ENCODE measurements at regions not wholly inside any gene's neighbourhood (a gene's known extent, or its start where the extent isn't known, plus 50 kb on each side); places are given as distances from the start of the nearest gene placed in this dataset.

- DNase-seq: no peak
Measured at GRCh38 chr21:17436626-17437111, 76.2 kb upstream of the CXADR start.

DNA sequence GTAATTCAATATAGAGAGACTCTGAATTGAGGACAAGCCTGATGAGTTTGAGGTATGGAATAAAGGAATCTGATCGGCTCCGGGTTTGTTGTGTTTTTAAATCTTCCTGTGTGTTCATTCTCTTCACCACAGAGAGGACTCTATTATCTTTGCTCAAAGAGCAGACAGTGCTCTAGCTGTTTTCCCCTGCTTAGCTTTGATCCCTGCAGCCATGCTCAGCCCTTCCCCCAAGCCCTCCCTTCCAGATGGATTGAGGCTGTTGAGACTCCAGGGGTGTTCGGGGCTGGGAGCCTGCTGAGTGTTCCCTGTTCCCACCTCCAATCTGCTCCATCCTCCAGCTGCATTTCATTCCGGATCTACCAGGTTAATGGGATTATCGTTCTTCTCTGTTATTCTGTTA lies 74.2 kb upstream of the CXADR start:
- no peak for DNase-seq

- no peak for DNase-seq
Measured at GRCh38 chr21:17440969-17441368, 71.9 kb upstream of the CXADR start.

DNA sequence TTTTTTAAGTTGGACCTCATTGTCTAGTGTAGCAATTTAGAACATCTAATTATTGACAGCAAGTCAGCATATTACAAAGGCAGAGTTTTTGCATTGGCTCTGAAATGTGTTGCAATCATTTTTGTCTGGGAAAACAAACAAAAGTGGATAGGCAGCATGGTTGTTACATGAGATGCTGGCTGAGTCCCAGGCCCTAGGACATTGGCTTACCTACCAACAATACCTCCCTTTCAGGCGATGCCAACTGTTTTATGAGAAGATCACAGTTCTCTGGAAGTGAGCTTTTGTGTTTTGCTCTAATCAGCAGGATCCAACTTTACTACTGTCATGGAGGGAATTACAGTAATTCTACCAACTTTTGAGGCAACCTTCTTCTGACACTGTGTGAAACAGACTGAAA lies 71.5 kb upstream of the CXADR start:
- DNase-seq: no peak

DNA sequence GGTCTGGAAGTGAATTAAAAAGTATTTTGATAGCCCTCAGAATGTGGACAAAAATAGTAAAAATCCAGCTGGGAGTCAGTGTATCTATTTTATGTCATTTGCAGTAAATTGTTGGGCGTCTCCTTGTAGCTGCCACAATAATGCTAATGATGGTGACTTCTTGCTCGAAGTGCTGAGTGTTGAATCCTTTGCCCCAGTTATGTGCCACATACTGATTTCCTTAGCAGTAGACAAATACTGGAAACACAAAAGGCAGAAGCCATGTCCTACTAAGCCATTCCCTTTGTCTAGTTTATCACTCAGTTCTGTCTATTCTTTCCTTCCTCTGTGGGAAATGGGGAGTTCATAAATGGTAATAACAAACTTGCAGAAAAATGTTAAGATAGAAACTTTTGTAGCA lies 70.7 kb upstream of the CXADR start:
- DNase-seq: no peak

GRCh38 chr21:17444828-17445227 lies 68.0 kb upstream of the CXADR start:
- no peak for DNase-seq

DNA sequence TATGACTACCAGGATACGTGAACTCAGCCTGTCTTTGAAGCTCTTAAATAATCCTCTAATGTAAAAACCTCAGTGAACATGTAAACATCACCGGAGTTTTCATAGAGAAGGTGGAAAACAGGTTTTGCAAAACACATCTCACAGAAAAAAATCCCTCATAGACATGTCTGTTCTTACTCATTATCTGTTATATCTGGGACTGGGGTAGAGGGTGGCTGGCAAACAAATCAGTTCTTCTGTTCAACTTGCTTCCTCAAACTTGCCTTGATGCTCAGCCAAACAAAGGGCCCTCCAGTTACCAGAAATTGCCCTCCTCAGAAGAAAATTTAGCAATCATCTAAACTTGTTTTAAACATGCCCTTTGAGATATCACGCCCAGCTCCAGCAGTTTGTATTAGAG lies 66.1 kb upstream of the CXADR start:
- no peak for DNase-seq

DNA sequence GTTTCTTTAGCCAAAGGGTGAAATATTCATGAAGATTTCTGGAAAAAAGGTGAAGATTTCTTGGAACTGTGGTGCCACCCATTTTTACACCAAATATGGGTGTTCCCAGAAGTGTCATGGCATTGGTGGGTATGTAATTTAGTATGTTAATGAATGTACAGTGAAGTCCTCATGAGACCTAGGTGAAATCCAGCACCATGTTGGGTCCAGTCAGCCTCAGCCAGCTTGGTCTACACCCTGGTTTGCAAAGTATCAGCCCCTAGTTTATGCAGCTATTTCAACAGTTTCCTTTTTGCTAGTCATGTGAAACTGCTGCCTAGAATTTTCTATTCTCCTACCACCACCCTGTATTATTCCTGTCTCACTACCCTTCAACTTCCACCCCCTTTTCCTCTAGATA lies 63.1 kb upstream of the CXADR start:
- DNase-seq: no peak

DNA sequence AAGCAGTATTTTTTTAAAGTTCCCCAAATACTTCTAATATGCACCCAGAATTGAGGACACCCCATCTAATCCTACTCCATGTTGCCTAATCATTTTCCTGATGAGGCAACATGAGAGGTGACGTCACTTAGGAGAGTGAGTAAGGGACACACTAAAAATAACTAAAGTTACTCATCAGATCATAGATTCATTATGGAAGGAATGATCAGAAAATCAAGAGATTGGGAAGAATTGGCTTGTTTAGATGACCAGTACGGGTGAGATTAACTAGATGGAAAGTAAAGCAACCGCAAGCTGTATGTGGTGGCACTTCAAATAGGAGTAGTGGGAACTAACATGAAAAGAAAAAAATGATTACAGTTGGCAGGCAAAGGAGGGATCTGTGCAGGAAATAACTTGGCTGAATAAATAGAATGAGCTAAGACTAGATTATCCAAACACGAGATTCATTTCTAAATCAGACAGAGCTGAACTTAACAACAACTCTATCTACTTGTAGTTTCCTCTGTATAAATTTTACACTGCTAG lies 61.4 kb upstream of the CXADR start:
- no peak for DNase-seq

GRCh38 chr21:17454315-17455027 lies 58.4 kb upstream of the CXADR start:
- peak; percentile 78 for DNase-seq

- DNase-seq: no peak
Measured at GRCh38 chr21:17455028-17455353, 57.9 kb upstream of the CXADR start.

GRCh38 chr21:17455451-17455850 lies 57.4 kb upstream of the CXADR start:
- DNase-seq: no peak

DNA sequence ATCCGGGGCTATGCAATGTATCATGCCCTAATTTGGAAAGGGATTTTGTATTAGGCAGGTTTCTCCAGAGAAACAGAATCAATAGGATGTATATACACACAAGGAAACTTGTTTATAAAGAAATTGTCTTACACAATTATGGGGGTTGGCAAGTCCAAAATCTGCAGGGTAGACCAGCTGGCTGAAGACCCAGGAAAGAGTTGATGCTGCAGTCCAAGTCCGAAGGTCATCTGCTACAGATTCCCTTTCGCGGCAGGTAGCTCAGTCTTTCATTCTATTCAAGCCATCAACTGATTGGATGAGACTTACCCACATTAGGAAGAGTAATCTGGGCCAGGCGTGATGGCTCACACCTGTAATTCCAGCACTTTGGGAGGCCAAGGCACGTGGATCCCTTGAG lies 54.6 kb upstream of the CXADR start:
- DNase-seq: no peak

- no peak for DNase-seq
Measured at GRCh38 chr21:17460094-17460493, 52.7 kb upstream of the CXADR start.

DNA sequence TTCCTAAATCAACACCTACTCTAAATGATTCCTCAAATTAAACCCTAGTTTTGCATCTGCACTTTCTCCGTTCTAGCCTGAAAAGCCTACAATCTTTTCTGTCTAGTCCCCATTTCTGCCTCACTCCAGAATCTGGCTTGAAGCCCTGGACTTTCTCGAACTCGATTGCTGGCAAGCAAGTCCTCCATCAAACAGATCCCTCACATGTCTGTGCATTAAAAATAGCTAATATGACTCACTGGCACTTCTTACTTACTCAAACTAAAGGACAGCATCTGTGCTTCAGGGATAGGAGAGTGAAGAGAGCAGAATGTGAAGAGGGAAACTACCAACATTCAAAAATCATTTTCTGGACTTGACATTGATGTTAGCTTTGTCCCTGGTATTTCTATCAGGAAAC lies 51.8 kb upstream of the CXADR start:
- peak; percentile 67 for DNase-seq

- DNase-seq: no peak
Measured at GRCh38 chr21:17461582-17461981, 51.3 kb upstream of the CXADR start.

DNA sequence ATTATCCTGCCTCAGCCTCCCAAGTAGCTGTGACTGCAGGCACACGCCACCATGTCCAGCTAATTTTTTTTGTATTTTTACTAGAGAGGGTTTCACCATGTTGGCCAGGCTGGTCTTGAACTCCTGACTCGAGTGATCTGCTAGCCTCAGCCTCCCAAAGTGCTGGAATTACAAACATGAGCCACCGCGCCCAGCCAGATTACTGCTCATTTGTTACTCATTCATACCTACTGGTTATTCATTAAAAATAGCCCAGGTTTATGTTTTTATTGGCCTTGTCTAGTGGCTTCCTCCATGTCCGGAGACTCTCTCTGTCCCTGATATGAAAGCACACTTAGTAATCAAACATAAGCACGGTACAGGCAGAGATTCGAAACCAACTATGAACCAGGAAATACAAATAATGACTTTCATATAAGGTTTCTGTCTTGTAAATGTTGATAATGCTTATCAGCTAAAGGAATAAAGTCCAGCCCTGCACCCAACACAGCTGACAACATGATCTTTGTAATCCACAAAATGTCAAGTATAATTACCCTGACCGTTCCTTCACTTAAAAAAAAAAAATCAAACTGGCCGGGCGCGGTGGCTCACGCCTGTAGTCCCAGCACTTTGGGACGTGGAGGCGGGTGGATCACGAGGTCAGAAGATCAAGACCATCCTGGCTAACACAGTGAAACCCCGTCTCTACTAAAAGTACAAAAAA lies 50.4 kb upstream of the CXADR start:
- no peak for DNase-seq
